GM12878 (cell line): ENCODE measurements at regions not wholly inside any gene's neighbourhood (a gene's known extent, or its start where the extent isn't known, plus 50 kb on each side); places are given as distances from the start of the nearest gene placed in this dataset.

ENCODE experiments used
- ATAC-seq: fragments of 200-7000 bp; cut with Tn5 transposase; 3 replicates; pipeline ENCODE4 v1.9.1; 2020; ENCODE audit warnings: mild to moderate bottlenecking, moderate library complexity
- BruUV-seq: library from RNA; stranded (reverse); fragments of 400-500 nt; replicated peaks from 2 replicates; lab custom pipeline; 2021; lab: Mats Ljungman, UMichigan
- CTCF ChIA-PET: fragments of 300-600 bp; sonication (Branson Sonifier 250); formaldehyde crosslinking; extraction: SDS; loops from one replicate; lab custom pipeline; 2021; ENCODE audit warnings: inconsistent platforms; lab: Yijun Ruan, JAX
- POLR2A ChIA-PET: fragments of 350-600 bp; formaldehyde crosslinking; extraction: SDS; loops from one replicate; lab custom pipeline; 2021; ENCODE audit warnings: inconsistent platforms; lab: Charles Lee
- RAD21 ChIA-PET: fragments of 300-600 bp; sonication (Branson Sonifier 250); formaldehyde crosslinking; loops from one replicate; lab custom pipeline; 2023; ENCODE audit warnings: antibody characterized with exemption; ENCODE audit not compliant: unreplicated experiment; lab: Charles Lee
- SMC1A ChIA-PET: fragments of 300-600 bp; sonication (Branson Sonifier 250); formaldehyde crosslinking; loops from one replicate; lab custom pipeline; 2023; ENCODE audit not compliant: unreplicated experiment, uncharacterized antibody; lab: Charles Lee
- DNase-seq: peaks from one replicate; pipeline ENCODE4 v3.0.0-alpha.2; 2011; ENCODE audit warnings: low read depth, low spot score
- FAIRE-seq: peaks from 3 replicates; lab custom pipeline; 2011; peaks lifted over from hg19 to GRCh38; lab: Jason Lieb, UNC
- H2AFZ ChIP-seq: 2 replicates; pipeline ENCODE4 v1.6.0; 2011; ENCODE audit warnings: low read depth, low read length, control low read depth; ENCODE audit not compliant: control insufficient read depth
- H3K27ac ChIP-seq: 2 replicates; pipeline ENCODE4 v1.5.1; 2011; ENCODE audit warnings: control low read depth; ENCODE audit not compliant: control insufficient read depth, insufficient read depth
- H3K27me3 ChIP-seq, 2 experiments: replicated peaks in 1 of 2; 2 replicates each; pipeline versions ENCODE4 v1.6.0 to v1.6.1; 2011; ENCODE audit warnings: low read length in 1 of 2; ENCODE audit not compliant: control insufficient read depth in 2 of 2, insufficient read depth in 2 of 2
- H3K36me3 ChIP-seq, 2 experiments: 2 replicates each; pipeline ENCODE4 v1.5.1; 2011; ENCODE audit warnings: low read length in 1 of 2; ENCODE audit not compliant: control insufficient read depth in 2 of 2, insufficient read depth in 2 of 2
- H3K4me1 ChIP-seq: 2 replicates; pipeline ENCODE4 v1.6.1; 2011; ENCODE audit warnings: mild to moderate bottlenecking, low read length, moderate library complexity, mixed read lengths; ENCODE audit not compliant: control insufficient read depth, insufficient read depth
- H3K4me2 ChIP-seq: 2 replicates; pipeline ENCODE4 v1.6.0; 2011; ENCODE audit warnings: control low read depth; ENCODE audit not compliant: control insufficient read depth, insufficient read depth
- H3K4me3 ChIP-seq: fragments of 200-600 bp; sonication (generic); 2 replicates; pipeline ENCODE4 v1.5.1; 2016
- H3K79me2 ChIP-seq: 2 replicates; pipeline ENCODE4 v1.6.0; 2011; ENCODE audit warnings: low read length; ENCODE audit not compliant: control insufficient read depth, insufficient read depth
- H3K9ac ChIP-seq: 2 replicates; pipeline ENCODE4 v1.8.0; 2011; ENCODE audit warnings: low read length, control low read depth, mixed read lengths; ENCODE audit not compliant: control insufficient read depth, insufficient read depth
- H3K9me3 ChIP-seq: replicated peaks from 3 replicates; pipeline ENCODE4 v1.5.1; 2011; ENCODE audit warnings: mild to moderate bottlenecking, low read length; ENCODE audit not compliant: control insufficient read depth, insufficient read depth
- H4K20me1 ChIP-seq: 2 replicates; pipeline ENCODE4 v1.6.0; 2011; ENCODE audit not compliant: control insufficient read depth, insufficient read depth
- CBX3 ChIP-seq: fragments of 200-600 bp; sonication (generic); IDR thresholded peaks from 2 replicates; pipeline ENCODE4 v1.6.1; 2016; ENCODE audit warnings: low read depth, borderline replicate concordance
- CHD4 ChIP-seq: fragments of 200-600 bp; sonication (generic); IDR thresholded peaks from 2 replicates; pipeline ENCODE4 v1.6.1; 2016; ENCODE audit warnings: mild to moderate bottlenecking
- EGR1 ChIP-seq, 2 experiments: IDR thresholded peaks; 1 replicate in 1 of 2; 2 replicates in 1 of 2; pipeline ENCODE4 v1.6.1; 2011 to 2012; ENCODE audit warnings: low read depth in 2 of 2, low read length in 2 of 2, borderline replicate concordance in 1 of 2, mild to moderate bottlenecking in 1 of 2, moderate library complexity in 1 of 2
- HDAC2 ChIP-seq: fragments of 200-600 bp; sonication (generic); IDR thresholded peaks from 2 replicates; pipeline ENCODE4 v1.6.1; 2017
- MEF2A ChIP-seq: IDR thresholded peaks from 2 replicates; pipeline ENCODE4 v1.6.1; 2011; ENCODE audit warnings: low read depth, mild to moderate bottlenecking, low read length, moderate library complexity; ENCODE audit not compliant: insufficient read depth
- MTA2 ChIP-seq: fragments of 450-650 bp; IDR thresholded peaks from 2 replicates; pipeline ENCODE4 v1.6.1; 2016; ENCODE audit warnings: low read depth, mild to moderate bottlenecking, moderate library complexity
- RAD21 ChIP-seq: IDR thresholded peaks from 2 replicates; pipeline ENCODE4 v1.6.1; 2011; ENCODE audit warnings: mild to moderate bottlenecking, low read depth, low read length, moderate library complexity; ENCODE audit not compliant: insufficient read depth
- SMC3 ChIP-seq: IDR thresholded peaks from 2 replicates; pipeline ENCODE4 v1.6.1; 2011; ENCODE audit warnings: low read length, improper control_type of control experiment, borderline replicate concordance
- SRF ChIP-seq, 2 experiments: IDR thresholded peaks; 2 replicates each; pipeline ENCODE4 v1.6.1; 2011; ENCODE audit warnings: low read depth in 2 of 2, low read length in 2 of 2, mild to moderate bottlenecking in 1 of 2, moderate library complexity in 1 of 2
- STAT1 ChIP-seq: fragments of 450-650 bp; conservative IDR thresholded peaks from 2 replicates; pipeline ENCODE4 v1.6.1; 2014; ENCODE audit warnings: antibody characterized with exemption, mild to moderate bottlenecking
- ZNF207 ChIP-seq: fragments of 450-650 bp; IDR thresholded peaks from 2 replicates; pipeline ENCODE4 v1.6.1; 2014; ENCODE audit warnings: antibody characterized with exemption, mild to moderate bottlenecking, borderline replicate concordance
- ZNF384 ChIP-seq: IDR thresholded peaks from 2 replicates; pipeline ENCODE4 v1.6.1; 2012; ENCODE audit warnings: low read depth, mild to moderate bottlenecking, low read length, improper control_type of control experiment, borderline replicate concordance
- WGBS: methylation state at CpG from one replicate; pipeline ENCODE4 v1.1.6; 2016; ENCODE audit warnings: low lambda C conversion rate; ENCODE audit not compliant: insufficient replicate concordance, insufficient coverage; ENCODE audit errors: missing lambda C conversion rate; 5-methylcytosine and 5-hydroxymethylcytosine counted together
- in situ Hi-C: fragments of 300-500 bp; cut with MboI; formaldehyde crosslinking; loops from 9 replicates; pipeline ENCODE4 v1.14.3; 2018; ENCODE audit warnings: mixed read lengths
- intact Hi-C: fragments of 100-400 bp; cut with micrococcal nuclease; formaldehyde crosslinking; loops from one replicate; pipeline ENCODE4 v1.14.2; 2022; ENCODE audit not compliant: unreplicated experiment
- TF ChIP-seq, protein P1 (sequence below): fragments of 450-650 bp; conservative IDR thresholded peaks from 2 replicates; pipeline ENCODE4 v1.6.1; 2017; ENCODE audit warnings: mild to moderate bottlenecking, moderate library complexity
- TF ChIP-seq, protein P2 (sequence below): fragments of 450-650 bp; IDR thresholded peaks from 2 replicates; pipeline ENCODE4 v1.6.1; 2014; ENCODE audit warnings: mild to moderate bottlenecking

DNA sequence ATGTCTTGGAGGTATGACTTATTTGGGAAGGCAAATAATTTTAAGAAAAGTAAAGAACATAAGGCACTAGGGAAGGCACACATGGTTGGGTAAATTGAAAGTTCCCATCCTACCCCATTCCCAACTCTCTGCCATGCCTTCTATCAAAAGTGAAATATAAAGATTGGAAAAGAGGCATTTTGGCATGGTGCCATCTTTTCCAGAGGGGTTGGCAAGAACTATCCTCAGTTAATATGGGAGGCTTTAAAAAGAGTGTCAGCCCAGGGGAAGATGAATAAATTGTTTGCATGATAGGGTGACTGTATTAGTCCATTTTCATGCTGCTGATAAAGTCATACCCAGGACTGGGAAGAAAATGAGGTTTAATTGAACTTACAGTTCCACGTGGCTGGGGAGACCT lies 150.8 kb upstream of the BOD1L1 start:
- 7% methylated on average over 1 of the region's 1 CpG for WGBS

More for the DNA sequence above, 150.8 kb upstream of the BOD1L1 start:
- CTCF ChIA-PET: no interaction called here
- Histone ChIP-seq H2AFZ (no peak overlapping the region), H3K27ac (no peak overlapping the region), H3K4me2 (no peak overlapping the region), H4K20me1 (no peaks in the 10 kb centered on the region), H3K4me3 (no peak overlapping the region), H3K4me1 (no peaks in the 10 kb centered on the region), H3K79me2 (no peaks in the 10 kb centered on the region), H3K36me3 (no peaks in the 10 kb centered on the region), H3K9me3 (no peaks in the 10 kb centered on the region), H3K9ac (no peak overlapping the region), H3K27me3 (no peaks in the 10 kb centered on the region)
- intact Hi-C loops (no loop called here), in situ Hi-C loops (no loop called here)
- POLR2A ChIA-PET: no interaction called here
- DNase-seq: no peak
- RAD21 ChIA-PET: no interaction called here
- FAIRE-seq: no peak
- BruUV-seq: no TSS peak
- TF ChIP-seq, protein P1, sequence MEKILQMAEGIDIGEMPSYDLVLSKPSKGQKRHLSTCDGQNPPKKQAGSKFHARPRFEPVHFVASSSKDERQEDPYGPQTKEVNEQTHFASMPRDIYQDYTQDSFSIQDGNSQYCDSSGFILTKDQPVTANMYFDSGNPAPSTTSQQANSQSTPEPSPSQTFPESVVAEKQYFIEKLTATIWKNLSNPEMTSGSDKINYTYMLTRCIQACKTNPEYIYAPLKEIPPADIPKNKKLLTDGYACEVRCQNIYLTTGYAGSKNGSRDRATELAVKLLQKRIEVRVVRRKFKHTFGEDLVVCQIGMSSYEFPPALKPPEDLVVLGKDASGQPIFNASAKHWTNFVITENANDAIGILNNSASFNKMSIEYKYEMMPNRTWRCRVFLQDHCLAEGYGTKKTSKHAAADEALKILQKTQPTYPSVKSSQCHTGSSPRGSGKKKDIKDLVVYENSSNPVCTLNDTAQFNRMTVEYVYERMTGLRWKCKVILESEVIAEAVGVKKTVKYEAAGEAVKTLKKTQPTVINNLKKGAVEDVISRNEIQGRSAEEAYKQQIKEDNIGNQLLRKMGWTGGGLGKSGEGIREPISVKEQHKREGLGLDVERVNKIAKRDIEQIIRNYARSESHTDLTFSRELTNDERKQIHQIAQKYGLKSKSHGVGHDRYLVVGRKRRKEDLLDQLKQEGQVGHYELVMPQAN: no peak
- TF ChIP-seq HDAC2 (no peak), MTA2 (no peak), ZNF207 (no peak), CHD4 (no peak), MEF2A (no peak), RAD21 (no peak), EGR1 (IDR thresholded peaks at IDR 0.05; ENCODE audit: borderline replicate concordance in 1 of 2, low read depth in 2 of 2, low read length in 2 of 2) (no peak), STAT1 (no peak), ZNF384 (no peak), SMC3 (no peak), CBX3 (no peak), SRF (IDR thresholded peaks at IDR 0.05; ENCODE audit: low read depth in 2 of 2, low read length in 2 of 2) (no peak)
- TF ChIP-seq, protein P2, sequence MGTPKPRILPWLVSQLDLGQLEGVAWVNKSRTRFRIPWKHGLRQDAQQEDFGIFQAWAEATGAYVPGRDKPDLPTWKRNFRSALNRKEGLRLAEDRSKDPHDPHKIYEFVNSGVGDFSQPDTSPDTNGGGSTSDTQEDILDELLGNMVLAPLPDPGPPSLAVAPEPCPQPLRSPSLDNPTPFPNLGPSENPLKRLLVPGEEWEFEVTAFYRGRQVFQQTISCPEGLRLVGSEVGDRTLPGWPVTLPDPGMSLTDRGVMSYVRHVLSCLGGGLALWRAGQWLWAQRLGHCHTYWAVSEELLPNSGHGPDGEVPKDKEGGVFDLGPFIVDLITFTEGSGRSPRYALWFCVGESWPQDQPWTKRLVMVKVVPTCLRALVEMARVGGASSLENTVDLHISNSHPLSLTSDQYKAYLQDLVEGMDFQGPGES: no peak
- no peak for ATAC-seq
- SMC1A ChIA-PET: interaction anchor here (1.3 kb wide), 1 partner anchor 152 kb away, joined by 3 read pairs; no protein-coding TSS in a partner anchor
